ENCODE measurements at regions not wholly inside any gene's neighbourhood (a gene's known extent, or its start where the extent isn't known, plus 50 kb on each side); places are given as distances from the start of the nearest gene placed in this dataset.

DNA sequence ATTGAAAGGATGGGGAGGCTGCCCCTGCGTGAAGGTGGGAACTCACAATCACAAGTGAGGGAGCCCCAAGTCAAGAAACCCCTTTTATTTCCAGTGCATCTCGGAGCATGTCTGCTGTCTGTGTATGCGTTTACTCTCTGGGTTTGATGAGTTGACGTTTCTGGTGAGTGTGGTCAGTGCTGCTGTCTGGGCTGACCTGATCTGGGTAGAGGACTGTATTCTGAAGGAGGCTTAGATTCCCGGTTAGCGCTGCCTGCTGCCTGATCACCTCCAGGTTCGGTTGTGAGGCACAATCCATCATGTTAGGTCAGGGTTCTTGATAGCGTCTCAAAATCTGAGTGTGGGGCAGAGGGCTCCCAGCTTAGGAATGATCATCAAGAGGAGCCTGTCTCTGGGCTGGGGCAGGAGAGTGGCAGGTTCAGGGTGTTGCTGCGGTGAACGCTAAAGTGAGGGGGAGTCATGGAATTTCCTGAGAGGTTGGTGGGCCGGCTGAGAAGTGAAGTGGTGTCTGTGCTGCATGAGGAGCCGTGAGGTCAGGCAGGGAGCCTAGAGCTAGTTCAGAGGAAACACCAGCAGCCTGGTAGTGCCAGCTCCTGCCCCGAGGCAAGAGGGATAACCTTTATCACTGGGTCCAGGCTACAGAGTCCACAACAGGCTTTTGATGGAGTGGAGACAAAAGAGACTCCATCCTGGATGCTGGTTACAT is 225.3 kb upstream of the CST7 start:
- Mint-ChIP-seq H3K4me3 (no peak overlapping the region), H3K9me3 (no peaks in the 10 kb centered on the region), H3K4me1 (no peaks in the 10 kb centered on the region), H3K27ac (no peak overlapping the region), H3K27me3 (ENCODE audit: low read depth) (peaks cover 7% of the 10 kb centered on the region), H3K36me3 (no peaks in the 10 kb centered on the region)
- DNase-seq (ENCODE audit: low spot score in 2 of 2, unreplicated experiment in 2 of 2) = peak in 1 of 2 experiments; percentile 35
- TF ChIP-seq CTCF (IDR thresholded peaks at IDR 0.05; ENCODE audit: unreplicated experiment) = no peak

DNA sequence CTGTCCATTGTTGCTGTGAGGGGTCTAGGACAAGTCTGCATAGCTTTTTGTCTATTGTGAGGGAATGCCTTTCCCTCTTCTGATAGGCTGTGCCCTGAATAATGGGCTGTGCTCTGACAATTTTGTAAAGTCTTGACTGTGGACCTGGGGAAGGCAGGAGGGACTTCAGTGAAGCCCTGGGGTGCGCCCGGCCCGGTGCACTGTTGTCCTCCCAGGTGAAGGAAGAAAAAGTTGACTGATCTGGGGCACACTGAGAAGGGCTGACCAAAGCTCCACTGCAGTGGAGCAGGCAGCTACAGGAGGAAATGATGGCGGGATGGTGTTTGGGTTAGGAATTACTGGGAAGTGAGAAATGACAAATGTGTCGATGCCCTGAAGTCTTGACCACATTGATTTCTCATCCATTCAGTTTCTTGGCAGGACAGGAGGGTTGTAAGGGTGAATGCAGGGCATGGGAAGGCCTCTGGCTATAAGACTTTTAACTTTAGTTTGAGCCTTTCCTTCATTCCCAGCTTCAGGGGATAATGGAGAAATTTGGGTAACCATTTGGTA is 224.0 kb upstream of the CST7 start:
- Mint-ChIP-seq H3K4me3 (no peak overlapping the region), H3K9me3 (no peaks in the 10 kb centered on the region), H3K27ac (no peak overlapping the region), H3K36me3 (no peaks in the 10 kb centered on the region), H3K27me3 (ENCODE audit: low read depth) (peaks cover 6% of the 10 kb centered on the region), H3K4me1 (no peaks in the 10 kb centered on the region)
- TF ChIP-seq CTCF (IDR thresholded peaks at IDR 0.05; ENCODE audit: unreplicated experiment) = no peak
- DNase-seq (ENCODE audit: low spot score in 2 of 2, unreplicated experiment in 2 of 2) = no peak

GRCh38 chr20:24727795-24728194 is 221.3 kb upstream of the CST7 start:
- no peaks in the 10 kb centered on the region for H3K9me3 Mint-ChIP-seq

DNA sequence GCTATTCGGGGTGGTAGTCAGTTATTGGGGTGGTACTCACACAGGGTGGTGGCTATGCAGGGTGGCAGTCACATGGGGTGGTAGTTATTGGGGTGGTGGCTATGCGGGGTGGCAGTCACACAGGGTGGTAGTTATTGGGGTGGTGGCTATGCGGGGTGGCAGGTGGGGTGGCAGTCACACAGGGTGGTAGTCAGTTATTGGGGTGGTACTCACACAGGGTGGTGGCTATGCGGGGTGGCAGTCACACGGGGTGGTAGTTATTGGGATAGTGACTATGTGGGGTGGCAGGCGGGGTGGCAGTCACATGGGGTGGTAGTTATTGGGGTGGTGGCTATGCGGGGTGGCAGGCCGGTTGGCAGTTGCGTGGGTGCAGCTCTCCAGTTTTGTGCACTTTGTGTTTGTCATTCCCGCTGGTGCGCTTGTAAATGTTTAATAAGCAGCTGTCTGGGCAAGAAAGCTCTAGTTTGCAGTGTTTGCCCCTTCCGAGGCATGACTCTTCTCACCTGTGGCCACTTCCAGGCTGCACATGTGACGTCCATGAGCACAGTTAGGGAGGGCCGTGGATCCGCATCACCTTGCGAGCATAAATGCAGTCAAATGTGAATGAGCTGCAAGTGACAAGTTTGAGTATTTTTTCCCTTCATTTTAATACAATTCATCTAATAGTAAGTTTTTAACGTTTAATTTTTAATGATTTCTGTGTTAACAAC is 219.0 kb upstream of the CST7 start:
- no peak for TF ChIP-seq CTCF (IDR thresholded peaks at IDR 0.05; ENCODE audit: unreplicated experiment)
- Mint-ChIP-seq H3K27ac (no peak overlapping the region), H3K4me1 (peaks cover 2% of the 10 kb centered on the region), H3K27me3 (ENCODE audit: low read depth) (no peaks in the 10 kb centered on the region), H3K4me3 (no peak overlapping the region), H3K9me3 (no peaks in the 10 kb centered on the region), H3K36me3 (no peaks in the 10 kb centered on the region)
- DNase-seq (ENCODE audit: low spot score in 2 of 2, unreplicated experiment in 2 of 2) = no peak

More at GRCh38 chr20:24727795-24728194, 221.3 kb upstream of the CST7 start:
- no peak for TF ChIP-seq CTCF (IDR thresholded peaks at IDR 0.05; ENCODE audit: unreplicated experiment)
- Mint-ChIP-seq H3K4me3 (no peak overlapping the region), H3K4me1 (no peaks in the 10 kb centered on the region), H3K27me3 (ENCODE audit: low read depth) (peaks cover 3% of the 10 kb centered on the region), H3K36me3 (no peaks in the 10 kb centered on the region), H3K27ac (no peak overlapping the region)
- no peak for DNase-seq (ENCODE audit: low spot score in 2 of 2, unreplicated experiment in 2 of 2)

DNA sequence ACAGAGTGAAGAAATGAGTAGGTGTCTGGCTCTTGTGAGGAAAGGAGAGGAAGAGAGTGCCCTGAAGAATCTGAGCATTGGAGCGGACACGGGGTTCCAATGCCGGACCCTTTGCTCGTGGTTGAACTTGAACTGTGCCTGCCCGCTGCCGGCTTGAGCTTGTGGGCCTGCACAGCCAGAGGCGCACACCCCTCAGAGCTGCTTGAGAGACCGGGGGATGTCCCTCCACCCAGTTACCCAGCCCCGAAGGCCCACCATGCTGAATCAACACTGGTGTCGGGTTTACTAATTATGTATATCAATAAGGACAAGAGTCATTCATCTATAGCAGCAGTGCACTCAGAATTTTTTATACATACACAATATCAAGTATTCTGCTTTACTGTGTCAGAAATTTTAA is 218.3 kb upstream of the CST7 start:
- TF ChIP-seq CTCF (IDR thresholded peaks at IDR 0.05; ENCODE audit: unreplicated experiment) = no peak
- Mint-ChIP-seq H3K27ac (no peak overlapping the region), H3K4me3 (no peak overlapping the region), H3K27me3 (ENCODE audit: low read depth) (no peaks in the 10 kb centered on the region), H3K9me3 (no peaks in the 10 kb centered on the region), H3K36me3 (no peaks in the 10 kb centered on the region), H3K4me1 (peaks cover 9% of the 10 kb centered on the region)
- no peak for DNase-seq (ENCODE audit: low spot score in 2 of 2, unreplicated experiment in 2 of 2)

Data from mesothelial cell of epicardium (in vitro differentiated cells).